ENCODE measurements at regions not wholly inside any gene's neighbourhood (a gene's known extent, or its start where the extent isn't known, plus 50 kb on each side); places are given as distances from the start of the nearest gene placed in this dataset.

- TF ChIP-seq CTCF (IDR thresholded peaks at IDR 0.05; ENCODE audit: borderline replicate concordance, extremely low read depth, low read length, poor library complexity, severe bottlenecking) (no peak), EZH2 (IDR thresholded peaks at IDR 0.05; ENCODE audit: borderline replicate concordance, low read depth, low read length, severe bottlenecking) (no peak)
These were observed 103.5 kb upstream of the BCAT1 start for GRCh38 chr12:25052196-25052913.
